ENCODE measurements at regions not wholly inside any gene's neighbourhood (a gene's known extent, or its start where the extent isn't known, plus 50 kb on each side); places are given as distances from the start of the nearest gene placed in this dataset.

DNA sequence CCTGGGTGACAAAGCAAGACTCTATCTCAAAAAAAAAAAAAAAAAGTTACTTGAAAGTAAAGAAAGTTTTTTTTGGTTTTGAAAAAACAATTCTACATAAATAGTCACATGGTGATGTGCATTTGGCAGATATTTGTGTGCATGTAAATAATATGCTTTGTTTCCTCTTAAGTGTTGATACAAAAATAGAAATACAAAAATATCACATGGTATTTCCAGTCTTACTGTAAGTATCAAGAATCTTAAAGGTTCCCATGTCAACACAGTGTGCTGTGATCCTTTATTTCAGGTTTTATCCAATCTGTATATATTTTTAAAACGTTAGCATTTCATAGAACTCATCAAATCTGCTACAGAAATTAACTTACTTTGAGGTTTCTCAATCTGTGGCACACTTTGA lies 521.9 kb downstream of the TLE4 start:
- Histone ChIP-seq H3K9ac (ENCODE audit: low read depth in 1 of 3, low read length in 3 of 3) (no peak overlapping the region), H3K36me3 (ENCODE audit: control insufficient read depth in 3 of 3, insufficient read depth in 3 of 3, low read length in 3 of 3) (no peaks in the 10 kb centered on the region), H3K4me3 (ENCODE audit: low read length in 3 of 3) (no peak overlapping the region), H3K4me1 (ENCODE audit: control insufficient read depth in 3 of 3, insufficient read depth in 3 of 3, low read length in 3 of 3) (no peaks in the 10 kb centered on the region), H3K9me3 (ENCODE audit: control insufficient read depth in 3 of 3, low read length in 3 of 3) (no peaks in the 10 kb centered on the region), H3K27ac (ENCODE audit: low read depth, low read length) (no peak overlapping the region), H3K27me3 (ENCODE audit: control insufficient read depth in 3 of 3, insufficient read depth in 3 of 3, low read length in 3 of 3) (no peaks in the 10 kb centered on the region)

DNA sequence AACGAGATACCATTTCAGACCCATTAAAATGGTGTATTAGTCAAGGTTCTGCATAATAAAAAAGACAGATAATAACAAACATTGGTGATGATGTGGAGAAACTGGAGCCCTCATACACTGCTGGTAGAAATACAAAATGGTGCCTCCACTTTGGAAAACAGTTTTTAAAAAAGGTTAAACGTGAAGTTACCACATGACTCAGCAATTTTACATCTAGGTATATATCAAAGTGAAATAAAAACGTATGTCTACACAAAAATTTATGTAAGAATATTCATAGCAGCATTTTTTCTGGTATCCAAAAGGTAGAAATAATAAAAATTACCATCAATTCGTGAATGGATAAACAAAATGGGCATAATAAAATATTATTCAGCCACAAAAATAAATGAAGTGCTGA lies 519.8 kb downstream of the TLE4 start:
- H3K4me1 ChIP-seq (ENCODE audit: control insufficient read depth in 3 of 3, insufficient read depth in 3 of 3, low read length in 3 of 3): no peaks in the 10 kb centered on the region
- H3K27me3 ChIP-seq (ENCODE audit: control insufficient read depth in 3 of 3, insufficient read depth in 3 of 3, low read length in 3 of 3): no peaks in the 10 kb centered on the region
- no peaks in the 10 kb centered on the region for H3K36me3 ChIP-seq (ENCODE audit: control insufficient read depth in 3 of 3, insufficient read depth in 3 of 3, low read length in 3 of 3)
- no peak overlapping the region for H3K4me3 ChIP-seq (ENCODE audit: low read length in 3 of 3)
- H3K9ac ChIP-seq (ENCODE audit: low read depth in 1 of 3, low read length in 3 of 3): no peak overlapping the region
- no peak overlapping the region for H3K27ac ChIP-seq (ENCODE audit: low read depth, low read length)
- H3K9me3 ChIP-seq (ENCODE audit: control insufficient read depth in 3 of 3, low read length in 3 of 3): no peaks in the 10 kb centered on the region

DNA sequence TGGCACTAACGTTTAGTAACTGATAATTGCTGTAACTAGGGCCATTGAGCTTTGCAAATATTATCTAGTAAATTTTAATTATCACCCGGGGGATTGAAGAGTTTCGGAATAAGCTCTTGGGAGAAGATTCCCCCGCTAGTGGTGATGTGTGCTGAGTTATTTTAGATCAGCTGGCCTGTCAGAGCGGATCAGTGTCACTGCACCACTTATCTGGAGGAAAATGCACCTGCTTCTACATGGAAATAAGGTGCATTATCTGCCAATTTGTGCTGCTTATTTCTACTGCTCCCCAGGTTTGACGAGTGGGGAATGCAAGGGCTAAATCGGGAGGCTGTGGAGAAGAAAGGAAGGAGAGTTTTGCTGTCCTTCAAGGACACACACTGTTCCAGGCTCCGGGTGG lies 518.6 kb downstream of the TLE4 start:
- no peaks in the 10 kb centered on the region for H3K36me3 ChIP-seq (ENCODE audit: control insufficient read depth in 3 of 3, insufficient read depth in 3 of 3, low read length in 3 of 3)
- H3K4me1 ChIP-seq (ENCODE audit: control insufficient read depth in 3 of 3, insufficient read depth in 3 of 3, low read length in 3 of 3): no peaks in the 10 kb centered on the region
- H3K9ac ChIP-seq (ENCODE audit: low read depth in 1 of 3, low read length in 3 of 3): no peak overlapping the region

DNA sequence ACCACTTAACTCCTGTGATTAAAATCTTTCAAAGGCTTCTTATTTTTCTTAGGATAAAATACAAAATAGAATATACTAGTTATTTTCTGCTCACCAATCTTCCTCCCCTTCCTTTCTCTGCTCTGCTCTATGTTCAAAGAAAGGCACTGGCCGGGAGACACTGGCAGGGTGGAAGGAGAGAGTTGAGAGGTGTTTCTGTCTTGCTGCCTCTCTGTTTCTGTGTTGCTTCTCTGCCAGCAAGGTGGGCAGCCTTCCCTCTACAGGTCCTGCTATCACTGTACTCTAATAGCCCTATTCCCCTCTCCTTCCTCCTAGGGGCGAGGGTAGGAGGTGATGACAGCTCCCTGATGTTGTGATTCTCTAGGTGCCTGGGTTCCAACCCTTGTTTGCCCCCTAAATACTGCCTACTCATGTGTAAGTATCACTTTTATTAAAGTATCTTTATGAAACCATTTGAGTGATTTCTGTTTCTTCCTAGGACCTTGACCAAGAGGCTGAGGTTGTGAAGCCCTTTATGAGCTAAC lies 515.1 kb downstream of the TLE4 start:
- H3K9ac ChIP-seq (ENCODE audit: low read depth in 1 of 3, low read length in 3 of 3): no peak overlapping the region
- H3K4me3 ChIP-seq (ENCODE audit: low read length in 3 of 3): no peak overlapping the region
- H3K36me3 ChIP-seq (ENCODE audit: control insufficient read depth in 3 of 3, insufficient read depth in 3 of 3, low read length in 3 of 3): no peaks in the 10 kb centered on the region
- no peak overlapping the region for H3K27ac ChIP-seq (ENCODE audit: low read depth, low read length)
- H3K9me3 ChIP-seq (ENCODE audit: control insufficient read depth in 3 of 3, low read length in 3 of 3): no peaks in the 10 kb centered on the region
- H3K4me1 ChIP-seq (ENCODE audit: control insufficient read depth in 3 of 3, insufficient read depth in 3 of 3, low read length in 3 of 3): no peaks in the 10 kb centered on the region
- H3K27me3 ChIP-seq (ENCODE audit: control insufficient read depth in 3 of 3, insufficient read depth in 3 of 3, low read length in 3 of 3): no peaks in the 10 kb centered on the region

More for the DNA sequence above, 518.6 kb downstream of the TLE4 start:
- Histone ChIP-seq H3K27ac (ENCODE audit: low read depth, low read length) (no peak overlapping the region), H3K4me3 (ENCODE audit: low read length in 3 of 3) (no peak overlapping the region), H3K27me3 (ENCODE audit: control insufficient read depth in 3 of 3, insufficient read depth in 3 of 3, low read length in 3 of 3) (no peaks in the 10 kb centered on the region), H3K9me3 (ENCODE audit: control insufficient read depth in 3 of 3, low read length in 3 of 3) (no peaks in the 10 kb centered on the region)

DNA sequence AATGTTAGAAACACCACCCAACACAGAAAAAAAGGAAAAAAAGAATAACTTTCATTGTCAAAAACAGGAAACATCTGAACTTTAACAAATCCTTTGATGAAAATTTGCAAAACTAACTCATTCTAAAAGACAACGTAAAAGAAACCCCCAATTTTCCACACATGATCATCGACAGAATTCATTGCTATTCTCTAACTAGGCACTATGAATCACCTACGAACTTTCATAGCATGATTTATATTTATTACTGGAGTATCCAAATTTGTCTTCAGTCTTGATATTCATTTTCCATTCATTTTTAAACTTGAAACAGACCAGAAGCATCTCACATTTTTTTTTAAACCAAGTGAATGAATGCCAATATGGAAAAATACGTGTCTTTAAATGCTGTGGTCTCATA lies 514.6 kb downstream of the TLE4 start:
- Histone ChIP-seq H3K27ac (ENCODE audit: low read depth, low read length) (no peak overlapping the region), H3K36me3 (ENCODE audit: control insufficient read depth in 3 of 3, insufficient read depth in 3 of 3, low read length in 3 of 3) (no peaks in the 10 kb centered on the region), H3K4me1 (ENCODE audit: control insufficient read depth in 3 of 3, insufficient read depth in 3 of 3, low read length in 3 of 3) (no peaks in the 10 kb centered on the region), H3K9ac (ENCODE audit: low read depth in 1 of 3, low read length in 3 of 3) (no peak overlapping the region), H3K27me3 (ENCODE audit: control insufficient read depth in 3 of 3, insufficient read depth in 3 of 3, low read length in 3 of 3) (no peaks in the 10 kb centered on the region), H3K4me3 (ENCODE audit: low read length in 3 of 3) (no peak overlapping the region), H3K9me3 (ENCODE audit: control insufficient read depth in 3 of 3, low read length in 3 of 3) (no peaks in the 10 kb centered on the region)

DNA sequence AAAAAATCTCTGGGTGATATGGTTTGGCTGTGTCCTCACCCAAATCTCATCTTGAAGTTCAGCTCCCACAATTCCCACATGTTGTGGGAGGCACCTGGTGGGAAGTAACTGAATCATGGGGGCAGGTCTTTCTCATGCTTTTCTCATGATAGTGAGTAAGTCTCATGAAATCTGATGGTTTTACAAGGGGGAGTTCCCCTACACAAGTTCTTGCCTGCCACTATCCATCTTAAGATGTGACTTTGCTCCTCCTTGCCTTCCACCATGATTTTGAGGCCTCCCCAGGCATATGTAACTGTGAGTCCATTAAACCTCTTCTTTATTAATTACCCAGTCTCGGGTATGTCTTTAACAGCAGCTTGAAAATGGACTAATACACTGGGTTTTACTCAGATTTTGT lies 513.9 kb downstream of the TLE4 start:
- no peak overlapping the region for H3K27ac ChIP-seq (ENCODE audit: low read depth, low read length)
- H3K4me3 ChIP-seq (ENCODE audit: low read length in 3 of 3): no peak overlapping the region
- no peaks in the 10 kb centered on the region for H3K36me3 ChIP-seq (ENCODE audit: control insufficient read depth in 3 of 3, insufficient read depth in 3 of 3, low read length in 3 of 3)
- H3K4me1 ChIP-seq (ENCODE audit: control insufficient read depth in 3 of 3, insufficient read depth in 3 of 3, low read length in 3 of 3): no peaks in the 10 kb centered on the region
- H3K9me3 ChIP-seq (ENCODE audit: control insufficient read depth in 3 of 3, low read length in 3 of 3): peaks cover 0 to 4% (median 0%) of the 10 kb centered on the region in 3 donors
- H3K27me3 ChIP-seq (ENCODE audit: control insufficient read depth in 3 of 3, insufficient read depth in 3 of 3, low read length in 3 of 3): no peaks in the 10 kb centered on the region
- no peak overlapping the region for H3K9ac ChIP-seq (ENCODE audit: low read depth in 1 of 3, low read length in 3 of 3)

DNA sequence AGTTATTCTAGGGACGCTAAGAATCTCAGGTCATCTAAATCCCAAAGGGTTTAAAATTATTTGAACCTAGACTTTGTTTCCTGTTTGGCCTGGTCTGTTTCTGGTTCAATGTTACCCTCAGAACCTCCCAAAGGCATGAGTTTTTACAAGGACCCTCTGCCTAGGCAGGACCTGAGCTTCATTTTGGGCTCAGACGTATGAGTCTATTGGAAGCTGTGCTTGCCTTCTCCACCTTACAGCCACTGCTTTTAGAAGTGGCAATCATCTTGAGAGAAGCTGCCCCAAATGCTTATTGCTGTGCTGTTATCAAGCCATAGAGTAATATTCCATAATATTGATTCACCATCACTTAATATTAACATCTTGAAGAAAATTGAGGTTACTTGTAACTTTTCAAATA lies 510.4 kb downstream of the TLE4 start:
- no peaks in the 10 kb centered on the region for H3K27me3 ChIP-seq (ENCODE audit: control insufficient read depth in 3 of 3, insufficient read depth in 3 of 3, low read length in 3 of 3)
- no peak overlapping the region for H3K4me3 ChIP-seq (ENCODE audit: low read length in 3 of 3)

DNA sequence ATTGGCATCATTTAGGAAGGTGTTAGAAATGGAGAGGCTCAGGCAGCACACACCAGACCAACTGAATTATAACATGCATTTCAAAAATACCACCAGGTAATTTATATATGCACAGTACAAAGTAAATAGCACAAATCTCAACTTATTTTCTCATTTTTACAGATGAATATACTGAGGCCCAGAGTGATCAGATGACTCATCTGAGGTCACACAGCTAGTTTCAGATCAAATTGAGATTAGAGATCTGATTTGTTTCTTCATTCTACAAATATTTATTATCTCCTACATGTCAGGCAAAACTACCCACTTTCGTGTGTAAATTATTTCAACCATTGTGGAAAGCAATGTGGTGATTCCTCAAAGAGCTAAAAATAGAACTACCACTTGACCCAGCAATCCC lies 507.1 kb downstream of the TLE4 start:
- no peaks in the 10 kb centered on the region for H3K27me3 ChIP-seq (ENCODE audit: control insufficient read depth in 3 of 3, insufficient read depth in 3 of 3, low read length in 3 of 3)
- H3K27ac ChIP-seq (ENCODE audit: low read depth, low read length): no peak overlapping the region
- H3K4me1 ChIP-seq (ENCODE audit: control insufficient read depth in 3 of 3, insufficient read depth in 3 of 3, low read length in 3 of 3): peaks cover 6 to 8% (median 7%) of the 10 kb centered on the region in 3 donors
- no peak overlapping the region for H3K9ac ChIP-seq (ENCODE audit: low read depth in 1 of 3, low read length in 3 of 3)
- no peak overlapping the region for H3K4me3 ChIP-seq (ENCODE audit: low read length in 3 of 3)
- H3K9me3 ChIP-seq (ENCODE audit: control insufficient read depth in 3 of 3, low read length in 3 of 3): peaks cover 0 to 4% (median 0%) of the 10 kb centered on the region in 3 donors
- H3K36me3 ChIP-seq (ENCODE audit: control insufficient read depth in 3 of 3, insufficient read depth in 3 of 3, low read length in 3 of 3): no peaks in the 10 kb centered on the region

More for the DNA sequence above, 510.4 kb downstream of the TLE4 start:
- Histone ChIP-seq H3K4me1 (ENCODE audit: control insufficient read depth in 3 of 3, insufficient read depth in 3 of 3, low read length in 3 of 3) (no peaks in the 10 kb centered on the region), H3K9ac (ENCODE audit: low read depth in 1 of 3, low read length in 3 of 3) (no peak overlapping the region), H3K27ac (ENCODE audit: low read depth, low read length) (no peak overlapping the region), H3K9me3 (ENCODE audit: control insufficient read depth in 3 of 3, low read length in 3 of 3) (peaks cover 0 to 4% (median 0%) of the 10 kb centered on the region in 3 donors), H3K36me3 (ENCODE audit: control insufficient read depth in 3 of 3, insufficient read depth in 3 of 3, low read length in 3 of 3) (no peaks in the 10 kb centered on the region)

DNA sequence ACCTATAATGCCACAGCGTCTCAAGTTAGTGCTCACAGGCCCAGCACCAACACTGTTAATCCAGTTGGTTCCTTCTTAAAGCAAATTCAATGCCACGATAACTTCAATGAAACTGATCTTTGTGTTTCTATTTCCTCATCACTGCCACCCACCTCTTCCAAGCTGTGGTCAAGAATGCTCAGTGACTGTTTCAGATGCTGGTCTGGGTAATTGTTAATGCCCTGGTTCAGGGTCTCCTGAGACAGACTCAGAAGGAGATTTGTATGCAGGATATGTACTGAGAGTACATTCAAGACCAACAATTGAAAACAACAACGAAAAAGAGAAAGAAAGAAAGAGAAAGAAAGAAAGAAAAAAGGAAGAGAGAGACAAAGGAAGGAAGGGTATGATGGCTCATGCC lies 505.3 kb downstream of the TLE4 start:
- Histone ChIP-seq H3K9me3 (ENCODE audit: control insufficient read depth in 3 of 3, low read length in 3 of 3) (peaks cover 0 to 4% (median 0%) of the 10 kb centered on the region in 3 donors), H3K27ac (ENCODE audit: low read depth, low read length) (no peak overlapping the region), H3K4me3 (ENCODE audit: low read length in 3 of 3) (no peak overlapping the region), H3K27me3 (ENCODE audit: control insufficient read depth in 3 of 3, insufficient read depth in 3 of 3, low read length in 3 of 3) (no peaks in the 10 kb centered on the region), H3K4me1 (ENCODE audit: control insufficient read depth in 3 of 3, insufficient read depth in 3 of 3, low read length in 3 of 3) (peaks cover 6 to 8% (median 7%) of the 10 kb centered on the region in 3 donors), H3K9ac (ENCODE audit: low read depth in 1 of 3, low read length in 3 of 3) (no peak overlapping the region), H3K36me3 (ENCODE audit: control insufficient read depth in 3 of 3, insufficient read depth in 3 of 3, low read length in 3 of 3) (no peaks in the 10 kb centered on the region)

DNA sequence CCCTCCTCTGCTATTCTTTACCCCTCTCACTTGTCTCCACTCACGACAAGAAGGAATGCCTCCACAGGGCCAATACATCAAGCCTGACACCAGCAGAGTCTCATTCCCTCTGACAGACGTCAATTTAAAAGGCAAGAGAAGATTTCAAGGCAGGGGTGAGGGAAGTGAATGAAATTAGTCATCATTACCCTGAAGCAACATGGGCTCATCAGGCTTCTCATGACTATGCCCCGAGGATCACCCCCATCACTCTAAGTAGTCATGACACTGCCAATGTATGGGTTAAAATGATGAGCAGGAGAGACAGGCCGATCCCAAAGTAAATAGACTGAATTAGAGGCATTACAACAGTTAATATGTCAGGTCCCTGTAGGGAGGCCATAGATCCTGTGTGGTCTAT lies 504.4 kb downstream of the TLE4 start:
- Histone ChIP-seq H3K9ac (ENCODE audit: low read depth in 1 of 3, low read length in 3 of 3) (no peak overlapping the region), H3K9me3 (ENCODE audit: control insufficient read depth in 3 of 3, low read length in 3 of 3) (peaks cover 0 to 4% (median 0%) of the 10 kb centered on the region in 3 donors), H3K36me3 (ENCODE audit: control insufficient read depth in 3 of 3, insufficient read depth in 3 of 3, low read length in 3 of 3) (no peaks in the 10 kb centered on the region), H3K27ac (ENCODE audit: low read depth, low read length) (no peak overlapping the region), H3K4me1 (ENCODE audit: control insufficient read depth in 3 of 3, insufficient read depth in 3 of 3, low read length in 3 of 3) (peaks cover 6 to 8% (median 7%) of the 10 kb centered on the region in 3 donors), H3K27me3 (ENCODE audit: control insufficient read depth in 3 of 3, insufficient read depth in 3 of 3, low read length in 3 of 3) (no peaks in the 10 kb centered on the region), H3K4me3 (ENCODE audit: low read length in 3 of 3) (no peak overlapping the region)
